Prostate gland (tissue), 2 donors: ENCODE measurements at regions not wholly inside any gene's neighbourhood (a gene's known extent, or its start where the extent isn't known, plus 50 kb on each side); places are given as distances from the start of the nearest gene placed in this dataset.

Source experiments
- POLR2A ChIP-seq: fragments of 450-650 bp; IDR thresholded peaks from one replicate; pipeline ENCODE4 v1.6.1; 2016; ENCODE audit warnings: antibody characterized with exemption, mild to moderate bottlenecking
- POLR2AphosphoS5 ChIP-seq: sonication (generic); formaldehyde crosslinking; IDR thresholded peaks from one replicate; pipeline ENCODE4 v1.6.1; 2017; ENCODE audit warnings: antibody characterized with exemption
- TF ChIP-seq, protein P1 (sequence below), 4 experiments: fragments of 200-600 bp in 2 of 4; fragments of 450-650 bp in 2 of 4; sonication (generic) in 2 of 4; IDR thresholded peaks; 1 replicate in 3 of 4; 2 replicates in 1 of 4; pipeline ENCODE4 v1.5.1; 2016 to 2019; ENCODE audit warnings: antibody characterized with exemption in 4 of 4, mild to moderate bottlenecking in 2 of 4, moderate library complexity in 2 of 4

DNA sequence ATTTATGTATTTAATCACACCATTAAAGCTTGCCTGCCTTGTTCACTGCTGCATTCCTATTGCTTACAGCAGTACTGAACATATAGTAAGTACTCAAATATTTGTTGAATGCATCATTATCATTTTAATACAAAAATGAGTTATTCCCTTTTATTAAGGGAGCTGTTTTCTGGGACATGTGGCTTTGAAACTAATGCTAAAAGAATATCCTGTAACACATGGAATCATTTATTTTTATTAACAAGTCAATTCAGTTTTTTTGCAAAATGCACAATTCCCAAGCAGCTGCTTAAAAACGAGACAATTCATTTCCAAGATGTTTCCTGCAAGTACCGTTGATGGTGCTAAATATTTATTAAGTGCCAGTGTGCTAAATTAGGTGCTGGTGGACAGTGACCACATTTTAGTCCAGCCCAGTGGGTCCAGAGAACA is 148.3 kb upstream of the NR3C1 start:
- TF ChIP-seq, protein P1, sequence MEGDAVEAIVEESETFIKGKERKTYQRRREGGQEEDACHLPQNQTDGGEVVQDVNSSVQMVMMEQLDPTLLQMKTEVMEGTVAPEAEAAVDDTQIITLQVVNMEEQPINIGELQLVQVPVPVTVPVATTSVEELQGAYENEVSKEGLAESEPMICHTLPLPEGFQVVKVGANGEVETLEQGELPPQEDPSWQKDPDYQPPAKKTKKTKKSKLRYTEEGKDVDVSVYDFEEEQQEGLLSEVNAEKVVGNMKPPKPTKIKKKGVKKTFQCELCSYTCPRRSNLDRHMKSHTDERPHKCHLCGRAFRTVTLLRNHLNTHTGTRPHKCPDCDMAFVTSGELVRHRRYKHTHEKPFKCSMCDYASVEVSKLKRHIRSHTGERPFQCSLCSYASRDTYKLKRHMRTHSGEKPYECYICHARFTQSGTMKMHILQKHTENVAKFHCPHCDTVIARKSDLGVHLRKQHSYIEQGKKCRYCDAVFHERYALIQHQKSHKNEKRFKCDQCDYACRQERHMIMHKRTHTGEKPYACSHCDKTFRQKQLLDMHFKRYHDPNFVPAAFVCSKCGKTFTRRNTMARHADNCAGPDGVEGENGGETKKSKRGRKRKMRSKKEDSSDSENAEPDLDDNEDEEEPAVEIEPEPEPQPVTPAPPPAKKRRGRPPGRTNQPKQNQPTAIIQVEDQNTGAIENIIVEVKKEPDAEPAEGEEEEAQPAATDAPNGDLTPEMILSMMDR (IDR thresholded peaks at IDR 0.05), result no peak
- no peak for TF ChIP-seq POLR2AphosphoS5
- no peak for TF ChIP-seq POLR2A
